ENCODE measurements at regions not wholly inside any gene's neighbourhood (a gene's known extent, or its start where the extent isn't known, plus 50 kb on each side); places are given as distances from the start of the nearest gene placed in this dataset.
A peak's percentile ranks its signal among the peaks of the same experiment; 100 is the strongest.

DNA sequence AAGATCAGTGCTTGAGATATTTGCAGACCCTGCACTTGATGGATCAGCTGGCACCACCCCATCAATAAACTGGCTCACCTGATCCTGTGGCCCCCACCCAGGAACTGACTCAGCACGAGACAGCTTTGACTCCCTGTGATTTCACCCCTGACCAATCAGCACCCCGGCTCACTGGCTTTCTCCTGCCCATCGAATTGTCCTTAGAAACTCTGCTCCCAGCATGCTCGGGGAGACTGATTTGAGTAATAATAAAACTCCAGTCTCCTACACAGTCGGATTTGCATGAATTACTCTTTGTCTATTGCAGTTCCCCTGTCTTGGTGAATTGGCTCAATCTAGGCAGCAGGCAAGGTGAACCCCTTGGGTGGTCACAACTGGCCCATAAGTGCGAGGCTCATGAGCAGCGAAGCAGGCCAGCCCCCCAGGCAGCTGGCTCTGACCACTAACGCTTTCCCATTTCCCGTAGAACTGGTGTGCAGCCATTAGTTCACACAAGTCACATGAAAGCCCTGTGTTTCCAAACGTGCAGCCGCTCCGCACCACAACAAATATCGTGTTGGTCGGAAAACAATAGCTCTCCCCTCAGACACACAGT, 79.6 kb downstream of the RSPH3 start:
- no peak overlapping the region for H3K4me3 Mint-ChIP-seq
- H3K27ac Mint-ChIP-seq = no peak overlapping the region
- peaks cover 16% of the 10 kb centered on the region for H3K4me1 Mint-ChIP-seq
- CTCF ChIA-PET = no interaction called here
- H3K27me3 Mint-ChIP-seq = no peaks in the 10 kb centered on the region
- no peaks in the 10 kb centered on the region for H3K36me3 Mint-ChIP-seq
- DNase-seq = no peak
- H3K9me3 Mint-ChIP-seq = no peaks in the 10 kb centered on the region

DNA sequence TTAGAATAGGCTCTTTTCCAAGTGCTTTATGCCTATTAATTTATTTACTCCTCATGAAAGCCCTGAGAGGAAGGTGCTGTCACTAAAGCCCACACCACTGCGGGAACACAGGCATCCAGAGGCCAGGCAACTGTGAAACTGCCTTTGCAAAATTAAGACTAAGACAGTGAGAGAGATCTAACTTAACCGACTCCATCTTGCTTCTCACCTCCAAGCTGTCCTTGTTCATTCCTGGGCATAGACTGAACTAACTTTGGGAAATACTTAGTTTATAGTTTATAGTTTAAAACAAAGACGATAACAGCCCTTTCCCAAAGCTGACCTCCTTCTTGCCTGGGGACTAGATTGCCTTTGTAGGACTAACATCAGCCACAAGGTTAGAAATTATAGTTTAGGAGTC, 80.1 kb downstream of the RSPH3 start:
- no peak overlapping the region for H3K4me3 Mint-ChIP-seq

DNA sequence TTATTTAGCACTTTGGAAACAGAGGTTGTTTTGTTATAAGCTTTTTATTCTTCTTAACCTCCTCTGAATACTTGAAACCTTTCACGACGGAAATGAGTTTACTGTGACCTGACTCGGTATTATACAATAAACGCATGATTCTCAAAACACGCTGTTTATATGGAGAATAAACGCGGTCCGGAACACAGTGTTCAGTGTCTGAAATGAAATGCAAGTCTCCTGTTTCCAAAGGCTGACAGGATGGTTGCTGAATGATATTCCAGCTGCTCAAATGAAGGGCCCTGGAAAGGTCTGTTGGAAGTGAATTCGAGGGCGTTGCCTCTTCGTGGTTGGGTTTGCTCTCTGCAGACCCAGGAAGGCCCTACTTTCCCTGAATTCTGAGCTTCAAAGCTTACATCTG, 83.4 kb downstream of the RSPH3 start:
- Mint-ChIP-seq H3K9me3 (no peaks in the 10 kb centered on the region), H3K27me3 (no peaks in the 10 kb centered on the region), H3K27ac (no peak overlapping the region), H3K36me3 (no peaks in the 10 kb centered on the region), H3K4me3 (no peak overlapping the region), H3K4me1 (peaks cover 35% of the 10 kb centered on the region)
- no peak for DNase-seq
- CTCF ChIA-PET = no interaction called here

More for the DNA sequence above, 80.1 kb downstream of the RSPH3 start:
- CTCF ChIA-PET = no interaction called here
- no peak overlapping the region for H3K27ac Mint-ChIP-seq
- H3K4me1 Mint-ChIP-seq = peaks cover 20% of the 10 kb centered on the region
- H3K9me3 Mint-ChIP-seq = no peaks in the 10 kb centered on the region
- H3K27me3 Mint-ChIP-seq = no peaks in the 10 kb centered on the region
- H3K36me3 Mint-ChIP-seq = no peaks in the 10 kb centered on the region
- no peak for DNase-seq

DNA sequence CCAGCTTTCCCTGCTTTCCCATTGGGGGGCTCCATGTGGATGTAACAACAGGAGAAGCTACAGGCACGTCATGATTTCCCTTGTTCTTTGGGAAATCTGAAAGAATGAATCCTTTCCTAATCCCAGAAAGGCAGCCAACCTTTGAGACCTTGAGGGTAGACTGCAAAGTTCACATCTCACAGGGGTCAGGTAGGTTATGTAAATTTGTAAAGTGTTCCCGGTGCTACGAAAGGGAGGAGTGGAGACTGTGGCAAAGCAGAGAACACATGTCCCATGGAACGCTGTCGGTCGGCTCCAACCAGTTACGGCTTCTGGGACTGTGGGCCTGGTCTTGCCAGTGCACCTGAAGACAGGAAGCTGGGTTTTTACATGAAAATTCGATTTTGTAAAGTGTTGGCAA, 85.1 kb downstream of the RSPH3 start:
- Mint-ChIP-seq H3K4me3 (no peak overlapping the region), H3K4me1 (peaks cover 51% of the 10 kb centered on the region), H3K36me3 (no peaks in the 10 kb centered on the region), H3K27ac (no peak overlapping the region), H3K9me3 (no peaks in the 10 kb centered on the region), H3K27me3 (no peaks in the 10 kb centered on the region)
- no peak for DNase-seq
- CTCF ChIA-PET = interaction anchor here (0.6 kb wide), 1 partner anchor 185 kb away, joined by 4 read pairs; no protein-coding TSS in a partner anchor

DNA sequence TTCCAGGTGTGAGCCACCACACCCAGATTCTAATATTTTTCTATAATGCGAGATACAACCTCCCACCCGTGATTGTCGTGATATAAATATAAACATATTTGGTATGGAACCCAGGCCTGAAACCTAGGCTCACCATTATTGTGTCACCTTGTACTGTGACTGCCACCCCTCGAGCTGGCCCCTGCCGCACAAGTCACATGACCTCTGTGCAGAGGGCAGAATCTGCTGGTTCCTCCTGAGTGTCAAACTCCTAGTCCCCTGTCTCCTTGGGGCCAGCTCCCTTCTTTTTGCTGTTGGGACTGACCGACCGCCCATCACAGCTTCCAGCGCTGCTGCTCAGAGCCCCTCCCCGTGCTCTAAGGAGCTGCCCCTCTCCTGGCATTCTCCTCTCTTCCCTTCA, 86.4 kb downstream of the RSPH3 start:
- H3K27ac Mint-ChIP-seq = no peak overlapping the region
- H3K4me3 Mint-ChIP-seq = no peak overlapping the region
- H3K4me1 Mint-ChIP-seq = peaks cover 52% of the 10 kb centered on the region
- CTCF ChIA-PET = no interaction called here
- DNase-seq = no peak
- H3K9me3 Mint-ChIP-seq = no peaks in the 10 kb centered on the region
- no peaks in the 10 kb centered on the region for H3K36me3 Mint-ChIP-seq
- peaks cover under 1% of the 10 kb centered on the region for H3K27me3 Mint-ChIP-seq

DNA sequence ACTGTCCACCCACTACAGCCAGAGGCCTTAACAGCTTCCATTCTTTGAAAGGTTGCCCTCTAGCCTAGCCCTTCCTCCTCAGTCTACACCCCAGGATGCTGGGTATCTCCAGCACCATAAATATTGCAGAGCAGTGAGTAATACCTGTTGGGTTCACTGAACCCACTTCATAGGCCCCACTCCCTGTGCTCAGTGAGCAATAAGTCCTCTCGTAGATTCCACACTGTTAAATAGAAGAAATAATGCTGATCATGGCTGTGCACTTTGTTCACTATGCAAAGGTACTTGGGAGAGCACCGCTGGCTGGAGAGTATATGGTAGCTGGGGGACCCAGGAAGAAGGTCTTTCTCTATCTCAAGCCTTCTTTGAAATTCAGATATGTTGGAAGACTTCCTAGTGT, 87.3 kb downstream of the RSPH3 start:
- Mint-ChIP-seq H3K9me3 (no peaks in the 10 kb centered on the region), H3K36me3 (no peaks in the 10 kb centered on the region), H3K4me3 (no peak overlapping the region), H3K27me3 (peaks cover 7% of the 10 kb centered on the region), H3K4me1 (peaks cover 45% of the 10 kb centered on the region), H3K27ac (no peak overlapping the region)
- no peak for DNase-seq
- CTCF ChIA-PET = no interaction called here

DNA sequence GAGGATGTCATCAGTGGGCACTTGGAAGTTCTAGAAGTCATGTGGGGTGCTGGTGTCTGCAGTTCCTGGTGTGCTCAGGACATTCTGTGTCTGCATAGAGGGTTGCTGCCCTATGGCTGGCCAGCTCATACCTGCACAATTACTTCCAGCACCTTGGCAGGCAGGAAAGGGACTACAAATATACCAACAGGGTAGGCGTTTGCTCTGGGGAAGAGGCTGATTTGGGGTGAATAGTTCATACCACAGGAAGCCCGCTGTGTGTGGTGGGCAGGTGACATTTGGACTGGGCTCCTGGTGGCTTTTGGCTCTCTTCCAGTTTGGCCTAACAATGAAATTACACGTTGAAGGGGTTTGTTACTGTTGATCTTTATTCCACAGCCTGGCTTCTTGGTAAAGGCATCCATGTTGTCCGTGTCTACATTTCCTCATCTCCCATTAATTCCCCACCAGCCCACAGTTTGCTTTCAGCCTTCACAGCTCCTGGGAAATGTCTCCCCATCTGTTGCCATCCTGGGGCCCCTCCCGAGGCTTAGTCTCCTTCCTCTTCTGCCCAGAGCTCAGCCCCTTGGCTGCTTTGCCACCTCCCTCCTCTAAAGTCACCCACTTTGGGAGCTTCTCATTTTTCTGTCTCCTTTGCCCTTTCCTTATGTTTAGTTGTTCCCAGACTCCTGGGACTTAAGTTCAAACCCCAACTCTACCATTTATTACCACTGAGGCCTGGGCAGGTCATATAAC, 88.1 kb downstream of the RSPH3 start:
- H3K4me3 Mint-ChIP-seq = no peak overlapping the region
- DNase-seq = peak; percentile 41
- H3K27ac Mint-ChIP-seq = no peak overlapping the region
- H3K4me1 Mint-ChIP-seq = peaks cover 38% of the 10 kb centered on the region
- peaks cover 7% of the 10 kb centered on the region for H3K27me3 Mint-ChIP-seq
- no peaks in the 10 kb centered on the region for H3K9me3 Mint-ChIP-seq
- CTCF ChIA-PET = no interaction called here
- no peaks in the 10 kb centered on the region for H3K36me3 Mint-ChIP-seq

DNA sequence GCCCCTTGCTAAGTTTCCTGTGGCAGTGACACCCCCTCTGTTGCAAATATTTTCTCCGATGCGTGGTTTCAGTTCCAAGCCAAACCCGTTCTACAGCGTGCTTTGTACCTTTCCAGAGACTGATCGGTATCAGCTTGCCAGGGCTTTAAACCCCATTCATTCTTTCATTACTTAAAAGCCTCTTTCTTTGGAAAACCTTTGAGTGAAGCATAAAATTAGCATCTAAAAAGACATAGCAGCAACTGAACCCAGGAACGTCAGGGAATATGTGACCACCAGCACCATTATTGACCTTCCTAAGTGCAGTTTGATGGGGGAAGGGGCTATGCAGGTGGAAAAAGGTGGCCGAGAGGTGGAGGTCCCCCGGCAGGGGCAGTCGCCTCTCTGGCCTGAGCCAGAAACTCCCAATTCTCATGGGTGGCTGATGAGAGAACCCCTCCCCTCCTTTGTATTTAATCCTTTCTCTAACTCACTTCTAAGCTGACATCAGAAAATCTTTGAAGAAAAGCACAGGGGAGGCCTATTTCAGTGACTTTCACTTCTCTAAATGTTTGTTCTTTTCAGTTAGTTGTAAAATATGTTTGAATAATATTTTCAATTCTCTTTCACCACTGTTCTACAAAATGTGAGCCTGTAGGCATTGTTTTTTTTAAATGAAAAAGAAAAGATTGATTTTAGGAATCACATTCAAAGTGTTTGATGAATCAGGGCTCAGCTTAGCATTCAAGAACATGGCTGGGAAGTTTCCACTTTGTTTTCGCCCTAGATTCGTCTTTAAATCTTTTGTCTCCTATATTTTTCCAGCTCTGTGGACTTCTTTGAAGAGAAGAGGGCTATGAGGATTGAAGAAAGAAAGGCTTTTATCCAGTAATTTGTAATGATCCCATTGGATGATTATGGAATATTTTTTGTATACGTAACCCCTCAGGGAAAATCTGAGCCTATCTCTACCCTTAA, 89.2 kb downstream of the RSPH3 start:
- peak; percentile 30 for DNase-seq
- Mint-ChIP-seq H3K27me3 (peaks cover 11% of the 10 kb centered on the region), H3K9me3 (peaks cover 7% of the 10 kb centered on the region), H3K36me3 (peaks cover 5% of the 10 kb centered on the region), H3K4me1 (peaks cover 36% of the 10 kb centered on the region), H3K27ac (no peak overlapping the region), H3K4me3 (peak overlapping the region; percentile 8)
- CTCF ChIA-PET = interaction anchor here (0.9 kb wide), 1 partner anchor 241 kb away, joined by 4 read pairs; no protein-coding TSS in a partner anchor

DNA sequence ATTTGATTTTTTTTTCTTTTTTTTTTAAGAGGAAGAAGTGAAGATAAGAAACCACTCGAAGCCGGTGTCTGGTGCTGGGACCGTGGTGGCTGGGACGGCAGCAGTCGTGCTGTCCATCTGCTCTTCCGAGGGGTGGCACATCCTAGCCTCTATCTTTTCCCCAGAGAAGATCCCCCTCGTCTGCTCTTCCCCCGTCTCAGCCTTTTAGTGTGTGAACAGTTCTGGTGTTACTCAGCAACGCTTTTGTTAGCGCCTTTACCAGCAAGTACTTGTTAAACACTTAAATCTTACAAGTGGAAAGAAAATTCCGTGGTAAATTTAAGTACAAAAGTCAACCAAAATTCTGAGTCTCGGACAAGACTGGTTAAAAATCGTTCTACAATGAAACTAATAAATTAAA, 90.1 kb downstream of the RSPH3 start:
- DNase-seq = no peak
- Mint-ChIP-seq H3K36me3 (peaks cover 11% of the 10 kb centered on the region), H3K4me1 (peaks cover 32% of the 10 kb centered on the region), H3K27me3 (peaks cover 11% of the 10 kb centered on the region), H3K27ac (no peak overlapping the region), H3K4me3 (no peak overlapping the region), H3K9me3 (peaks cover 14% of the 10 kb centered on the region)
- CTCF ChIA-PET = no interaction called here

DNA sequence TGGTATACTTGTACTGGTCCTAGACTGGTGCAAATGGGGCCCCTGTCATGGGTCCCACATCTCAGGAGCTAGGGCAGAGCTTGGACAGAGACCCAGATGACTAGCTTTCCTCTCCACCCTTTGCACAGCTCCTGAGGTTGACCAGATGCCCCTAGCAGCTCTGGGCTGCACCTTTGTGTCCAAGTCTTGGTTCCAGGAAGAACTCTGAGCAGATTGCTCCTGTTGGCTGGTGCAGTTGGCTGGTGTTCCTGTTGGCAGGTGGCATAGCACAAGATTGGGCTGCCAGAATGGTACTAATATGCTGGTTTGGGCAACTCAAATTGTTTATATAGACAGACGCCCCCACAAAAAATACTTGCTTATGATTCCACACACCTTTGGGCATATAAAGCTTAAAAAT, 89.4 kb upstream of the EZR start:
- no peak for DNase-seq
- CTCF ChIA-PET = interaction anchor here (0.8 kb wide), 1 partner anchor 135 kb away, joined by 3 read pairs; no protein-coding TSS in a partner anchor
- Mint-ChIP-seq H3K27me3 (peaks cover 11% of the 10 kb centered on the region), H3K27ac (no peak overlapping the region), H3K9me3 (peaks cover 20% of the 10 kb centered on the region), H3K36me3 (peaks cover 15% of the 10 kb centered on the region), H3K4me1 (peaks cover 31% of the 10 kb centered on the region), H3K4me3 (no peak overlapping the region)

DNA sequence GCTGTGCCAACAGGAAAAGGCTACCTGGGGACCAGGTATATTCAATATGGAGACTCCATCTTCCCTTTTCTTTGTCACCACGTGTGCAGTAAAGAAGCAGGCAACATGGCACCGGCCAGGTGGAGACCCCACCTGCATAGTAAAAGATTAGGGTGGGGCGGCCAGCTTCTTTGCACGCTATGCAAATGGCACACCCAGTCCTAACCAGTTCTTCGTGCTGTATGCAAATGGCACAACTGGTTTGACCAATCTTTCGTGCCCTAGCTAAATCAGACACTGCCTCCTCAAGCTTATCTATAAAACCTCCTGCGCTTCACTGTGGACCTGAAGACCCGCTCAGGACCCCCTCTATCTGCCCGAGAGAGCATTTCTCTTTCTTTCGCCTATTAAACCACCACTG, 88.8 kb upstream of the EZR start:
- peaks cover 15% of the 10 kb centered on the region for H3K36me3 Mint-ChIP-seq
- no peak overlapping the region for H3K4me3 Mint-ChIP-seq
- CTCF ChIA-PET = interaction anchor here (0.8 kb wide), 1 partner anchor 135 kb away, joined by 3 read pairs; no protein-coding TSS in a partner anchor
- no peak overlapping the region for H3K27ac Mint-ChIP-seq
- H3K27me3 Mint-ChIP-seq = peaks cover 11% of the 10 kb centered on the region
- peaks cover 29% of the 10 kb centered on the region for H3K4me1 Mint-ChIP-seq
- DNase-seq = no peak
- H3K9me3 Mint-ChIP-seq = peaks cover 20% of the 10 kb centered on the region

DNA sequence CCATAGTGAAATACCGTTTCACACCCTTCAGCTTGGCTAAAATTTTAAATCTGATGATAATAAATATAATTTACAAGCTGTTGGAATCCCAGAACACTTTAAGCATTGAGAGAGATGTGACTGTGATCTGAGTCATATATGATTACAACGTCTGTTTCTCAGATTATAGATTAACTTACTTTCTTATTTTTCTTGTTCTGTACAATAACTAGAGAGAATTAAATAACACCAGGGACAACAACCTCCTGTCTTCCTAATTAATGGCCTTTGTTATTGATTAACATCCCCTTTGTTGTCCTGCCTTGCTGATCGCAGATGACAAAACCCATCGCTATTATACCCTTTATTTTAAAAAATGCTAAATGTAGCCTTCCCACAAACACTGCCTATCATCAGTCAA, 87.8 kb upstream of the EZR start:
- Mint-ChIP-seq H3K9me3 (peaks cover 20% of the 10 kb centered on the region), H3K4me1 (peaks cover 20% of the 10 kb centered on the region), H3K27me3 (peaks cover 11% of the 10 kb centered on the region), H3K27ac (no peak overlapping the region), H3K36me3 (peaks cover 15% of the 10 kb centered on the region), H3K4me3 (no peak overlapping the region)
- CTCF ChIA-PET = no interaction called here
- DNase-seq = no peak

DNA sequence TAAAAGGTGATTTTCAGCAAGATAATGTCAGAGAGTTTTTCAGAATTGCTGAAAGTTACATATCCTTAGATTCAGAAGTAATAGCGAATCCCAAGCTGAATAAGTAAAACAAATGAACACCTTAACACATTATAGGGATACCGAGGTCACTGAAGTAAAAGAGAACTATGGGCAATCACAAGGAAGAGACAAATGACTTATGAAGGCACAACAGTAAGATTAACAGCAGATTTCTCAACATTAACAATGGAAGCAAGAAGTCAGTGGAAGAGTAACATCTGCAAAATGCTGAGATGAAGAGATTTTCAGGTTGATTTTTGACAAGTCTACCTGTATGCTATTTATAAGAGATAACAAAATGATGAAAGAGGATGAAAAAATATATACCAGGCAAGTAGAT, 86.1 kb upstream of the EZR start:
- peaks cover 11% of the 10 kb centered on the region for H3K27me3 Mint-ChIP-seq
- no peak for DNase-seq
- peaks cover 20% of the 10 kb centered on the region for H3K9me3 Mint-ChIP-seq
- H3K27ac Mint-ChIP-seq = no peak overlapping the region
- H3K4me1 Mint-ChIP-seq = peaks cover 3% of the 10 kb centered on the region
- H3K4me3 Mint-ChIP-seq = no peak overlapping the region
- CTCF ChIA-PET = no interaction called here
- H3K36me3 Mint-ChIP-seq = peaks cover 15% of the 10 kb centered on the region

DNA sequence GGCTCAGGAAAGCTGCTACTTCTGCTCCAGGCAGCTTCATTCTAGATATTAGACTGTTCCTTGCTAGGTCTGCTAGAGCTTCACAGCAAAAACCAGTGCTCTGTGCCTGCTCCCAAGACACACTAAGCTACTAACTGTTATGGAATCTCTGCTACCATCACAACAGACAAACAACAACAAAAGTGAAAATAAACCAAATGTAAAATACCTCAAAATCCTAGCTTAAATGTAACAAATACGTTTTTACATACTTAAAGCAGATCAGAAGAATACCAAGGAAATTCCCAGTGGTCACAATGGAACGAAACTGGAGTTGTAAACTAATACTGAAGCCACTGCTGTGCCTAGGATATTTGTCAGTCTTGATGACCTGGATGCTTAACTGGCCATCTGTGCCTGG, 84.6 kb upstream of the EZR start:
- Mint-ChIP-seq H3K4me1 (no peaks in the 10 kb centered on the region), H3K27me3 (peaks cover 11% of the 10 kb centered on the region), H3K27ac (no peak overlapping the region), H3K36me3 (peaks cover 15% of the 10 kb centered on the region), H3K9me3 (peaks cover 20% of the 10 kb centered on the region), H3K4me3 (no peak overlapping the region)
- CTCF ChIA-PET = no interaction called here
- no peak for DNase-seq

All from activated naive CD4-positive, alpha-beta T cell treated with anti-CD3 and anti-CD28 coated beads, Interleukin-2, amount 10 ng/mL, durations not matched to agents 7 days and 5 days (primary cell).